GM19193 (cell line): ENCODE measurements at regions not wholly inside any gene's neighbourhood (a gene's known extent, or its start where the extent isn't known, plus 50 kb on each side); places are given as distances from the start of the nearest gene placed in this dataset.

Source experiments
- POLR2A ChIP-seq: IDR thresholded peaks from 4 replicates; pipeline ENCODE4 v1.6.1; 2011; ENCODE audit not compliant: insufficient read depth, insufficient read length; ENCODE audit errors: extremely low read depth

DNA sequence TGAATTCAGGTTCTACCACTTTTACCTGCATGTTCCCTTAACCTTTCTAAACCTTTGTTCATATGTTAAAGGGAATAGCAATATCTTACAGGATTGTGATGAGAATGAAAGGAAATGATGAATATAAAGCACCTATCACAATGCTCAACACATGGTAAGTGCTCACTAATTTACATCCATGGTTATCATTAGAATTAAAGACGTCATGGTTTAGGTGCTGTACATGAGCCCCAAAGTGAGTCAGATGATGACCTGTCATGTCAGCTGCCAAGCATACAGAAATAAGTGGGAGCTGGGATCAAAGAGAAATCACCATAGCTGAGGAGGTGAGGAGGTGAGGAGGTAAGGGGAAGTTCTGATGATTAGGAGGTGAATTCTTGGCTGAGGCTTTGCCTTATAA, 135.9 kb upstream of the ATP2B1 start:
- TF ChIP-seq POLR2A = no peak

GRCh38 chr12:89840162-89840922, 131.7 kb upstream of the ATP2B1 start:
- no peak for TF ChIP-seq POLR2A

DNA sequence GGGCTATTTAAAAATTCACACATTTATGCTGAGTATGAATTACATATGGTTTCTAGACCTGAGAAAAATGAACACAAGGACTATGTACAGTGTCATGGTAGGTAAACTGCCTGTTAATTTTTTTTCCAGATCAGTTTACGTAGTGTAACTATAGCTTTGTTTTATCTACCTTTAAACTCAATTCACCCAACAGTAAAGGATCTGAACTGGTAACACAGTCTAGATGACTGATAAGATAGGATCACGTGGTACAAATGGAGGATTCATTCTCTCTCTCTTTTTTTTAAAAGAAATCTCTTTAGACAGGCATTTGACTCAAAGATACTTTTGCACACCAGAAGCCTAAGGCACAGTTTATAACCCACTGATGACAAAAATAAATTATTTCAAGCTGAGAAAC, 130.8 kb upstream of the ATP2B1 start:
- no peak for TF ChIP-seq POLR2A

DNA sequence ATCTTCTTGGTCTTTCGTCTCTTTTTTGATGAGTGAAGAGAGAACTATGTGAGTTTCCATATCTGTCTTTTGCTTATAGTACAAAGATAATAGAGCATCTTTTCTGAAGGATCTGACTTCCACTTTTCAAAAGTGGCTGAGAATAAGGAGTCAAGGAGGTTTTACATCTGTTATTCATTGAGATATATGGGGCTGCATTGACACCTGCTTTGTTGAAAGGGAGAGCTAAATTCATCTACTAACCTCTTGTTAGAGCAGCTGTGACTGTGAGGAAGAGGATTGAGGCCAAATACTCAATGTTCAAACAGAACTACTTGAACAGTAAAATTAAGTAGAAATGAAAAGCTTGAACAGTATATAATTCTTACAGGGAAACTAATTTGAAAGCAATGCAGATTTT, 130.2 kb upstream of the ATP2B1 start:
- TF ChIP-seq POLR2A = no peak

GRCh38 chr12:89836026-89836425, 127.4 kb upstream of the ATP2B1 start:
- no peak for TF ChIP-seq POLR2A

DNA sequence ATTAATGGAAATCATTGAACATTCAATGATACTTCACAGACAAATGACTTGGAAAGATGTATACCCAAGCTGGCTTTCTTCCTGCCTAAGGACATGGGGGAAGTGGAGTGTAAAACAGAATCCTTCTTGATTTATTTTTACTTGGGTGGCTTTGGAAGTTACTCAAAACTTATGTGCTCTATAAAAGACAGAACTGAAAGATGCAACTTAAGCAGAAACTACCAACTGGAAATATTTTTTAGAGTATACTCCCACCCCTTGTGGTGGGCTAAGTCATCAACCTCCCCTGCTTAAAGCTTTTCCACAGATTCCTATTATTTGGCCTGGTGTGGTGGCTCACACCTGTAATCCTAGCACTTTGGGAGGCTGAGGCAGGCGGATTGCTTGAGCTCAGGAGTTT, 126.0 kb upstream of the ATP2B1 start:
- TF ChIP-seq POLR2A = no peak

DNA sequence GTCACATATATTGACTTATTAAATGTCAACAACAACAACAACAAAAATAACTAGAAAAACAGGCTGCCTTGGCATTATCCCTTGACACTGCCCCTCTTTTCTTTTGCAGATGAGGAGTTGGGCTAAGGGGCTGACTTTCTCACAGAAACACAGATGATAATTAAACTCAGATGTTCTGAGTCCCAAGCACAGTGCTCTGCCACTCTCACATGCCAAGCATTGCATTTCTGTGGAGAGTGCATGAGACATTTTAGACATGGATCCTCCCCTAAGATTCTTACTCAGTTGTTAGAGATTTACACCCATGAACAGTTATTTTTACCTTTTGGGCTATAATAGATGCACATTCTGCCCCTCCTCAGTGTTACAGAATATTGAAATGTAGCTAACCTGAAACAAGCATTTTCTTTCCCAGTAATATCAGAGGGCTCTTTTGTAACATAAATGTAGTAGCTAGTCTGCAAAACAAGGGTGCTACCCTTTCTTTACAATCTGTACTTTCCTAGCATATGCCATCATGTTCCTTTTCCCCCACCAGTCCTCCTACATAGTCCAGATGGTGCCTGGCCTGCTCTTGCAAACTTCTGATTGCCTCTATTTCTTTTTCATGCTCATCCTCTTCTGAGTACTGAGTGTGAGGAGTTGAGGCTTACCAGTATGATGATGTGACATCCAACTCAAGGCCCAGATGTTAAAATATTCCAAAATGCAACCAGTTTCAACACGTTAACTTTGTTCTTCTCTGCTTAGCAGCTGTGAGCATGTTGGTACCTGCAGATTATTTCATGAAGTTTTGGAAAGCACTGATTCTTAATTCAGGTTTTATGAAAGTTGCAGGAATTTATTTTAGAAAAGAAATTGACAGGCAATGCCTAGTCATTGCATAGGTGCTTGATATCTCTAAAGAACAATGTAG, 125.0 kb upstream of the ATP2B1 start:
- no peak for TF ChIP-seq POLR2A

DNA sequence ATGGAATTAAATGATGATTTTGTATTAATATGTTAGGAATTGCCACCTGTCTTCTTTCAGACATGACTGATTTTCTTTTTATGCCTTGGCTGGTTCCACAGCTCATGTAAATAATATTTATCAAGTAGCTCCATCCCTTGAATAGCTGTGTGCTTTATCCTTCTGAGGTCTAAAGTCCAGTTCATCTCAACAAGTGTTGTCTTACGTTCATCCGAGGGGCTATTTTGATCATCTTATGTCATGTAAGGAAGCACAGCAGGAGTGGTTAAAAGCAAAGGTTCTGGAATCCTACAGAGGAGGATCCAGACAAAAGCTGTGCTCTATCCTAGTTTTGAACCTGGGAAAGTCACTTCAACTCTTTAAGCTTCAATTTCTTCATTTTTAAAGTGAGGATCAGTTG, 123.7 kb upstream of the ATP2B1 start:
- no peak for TF ChIP-seq POLR2A

- no peak for TF ChIP-seq POLR2A
Observed at GRCh38 chr12:89831310-89832095, 122.9 kb upstream of the ATP2B1 start.

- no peak for TF ChIP-seq POLR2A
Observed at GRCh38 chr12:89829434-89829975, 120.9 kb upstream of the ATP2B1 start.

- no peak for TF ChIP-seq POLR2A
Observed at GRCh38 chr12:89828575-89828974, 119.9 kb upstream of the ATP2B1 start.

GRCh38 chr12:89827592-89827991, 119.0 kb upstream of the ATP2B1 start:
- TF ChIP-seq POLR2A = no peak

DNA sequence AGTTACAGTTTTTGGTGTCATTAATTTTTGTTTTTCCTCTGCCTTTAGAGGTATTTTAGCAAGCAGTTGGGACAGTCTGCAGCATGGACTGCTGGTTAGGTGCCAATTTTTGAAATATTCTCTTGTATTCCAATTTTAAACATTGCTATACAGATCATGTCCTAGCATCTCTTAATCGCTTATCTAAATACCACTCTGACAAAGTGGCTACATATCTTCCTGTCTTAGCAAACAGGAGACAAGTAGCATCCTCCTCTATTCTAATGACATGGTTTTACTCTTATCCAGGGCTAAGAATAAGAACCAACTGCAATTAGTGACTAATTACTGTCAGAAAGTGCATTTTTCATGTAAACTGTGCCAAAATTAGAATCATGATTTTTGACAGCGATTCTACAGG, 117.8 kb upstream of the ATP2B1 start:
- no peak for TF ChIP-seq POLR2A

GRCh38 chr12:89825591-89826449, 117.2 kb upstream of the ATP2B1 start:
- TF ChIP-seq POLR2A = no peak
